Iris pigment epithelial cell (primary cell): ENCODE measurements at regions not wholly inside any gene's neighbourhood (a gene's known extent, or its start where the extent isn't known, plus 50 kb on each side); places are given as distances from the start of the nearest gene placed in this dataset.

Experiments used
- DNase-seq: peaks from one replicate; pipeline ENCODE4 v3.0.0-alpha.2; 2011; ENCODE audit warnings: low read depth

- DNase-seq, result no peak
These were observed 76.4 kb downstream of the RHOB start for GRCh38 chr2:20523073-20523798.

GRCh38 chr2:20523799-20524187 lies 76.9 kb downstream of the RHOB start:
- DNase-seq, result no peak

- DNase-seq, result no peak
These were observed 77.7 kb downstream of the RHOB start for GRCh38 chr2:20524412-20525040.

GRCh38 chr2:20525041-20526035 lies 78.5 kb downstream of the RHOB start:
- peak; percentile 58 for DNase-seq

- no peak for DNase-seq
These were observed 79.3 kb downstream of the RHOB start for GRCh38 chr2:20526160-20526559.

GRCh38 chr2:20526708-20527107 lies 79.8 kb downstream of the RHOB start:
- DNase-seq, result no peak

GRCh38 chr2:20528713-20529112 lies 81.8 kb downstream of the RHOB start:
- no peak for DNase-seq

GRCh38 chr2:20530520-20530919 lies 83.6 kb downstream of the RHOB start:
- DNase-seq, result no peak

- DNase-seq, result no peak
These were observed 84.9 kb downstream of the RHOB start for GRCh38 chr2:20531633-20532262.

GRCh38 chr2:20532634-20533437 lies 86.0 kb downstream of the RHOB start:
- DNase-seq, result no peak

GRCh38 chr2:20533993-20534622 lies 87.2 kb downstream of the RHOB start:
- DNase-seq, result no peak

- DNase-seq, result no peak
These were observed 88.3 kb downstream of the RHOB start for GRCh38 chr2:20534913-20535801.

GRCh38 chr2:20536619-20537422 lies 89.9 kb downstream of the RHOB start:
- no peak for DNase-seq

GRCh38 chr2:20537423-20538307 lies 90.8 kb downstream of the RHOB start:
- DNase-seq, result no peak

GRCh38 chr2:20538308-20539132 lies 91.6 kb downstream of the RHOB start:
- no peak for DNase-seq

GRCh38 chr2:20539133-20539719 lies 92.4 kb downstream of the RHOB start:
- DNase-seq, result no peak
